ENCODE measurements at regions not wholly inside any gene's neighbourhood (a gene's known extent, or its start where the extent isn't known, plus 50 kb on each side); places are given as distances from the start of the nearest gene placed in this dataset.

DNA sequence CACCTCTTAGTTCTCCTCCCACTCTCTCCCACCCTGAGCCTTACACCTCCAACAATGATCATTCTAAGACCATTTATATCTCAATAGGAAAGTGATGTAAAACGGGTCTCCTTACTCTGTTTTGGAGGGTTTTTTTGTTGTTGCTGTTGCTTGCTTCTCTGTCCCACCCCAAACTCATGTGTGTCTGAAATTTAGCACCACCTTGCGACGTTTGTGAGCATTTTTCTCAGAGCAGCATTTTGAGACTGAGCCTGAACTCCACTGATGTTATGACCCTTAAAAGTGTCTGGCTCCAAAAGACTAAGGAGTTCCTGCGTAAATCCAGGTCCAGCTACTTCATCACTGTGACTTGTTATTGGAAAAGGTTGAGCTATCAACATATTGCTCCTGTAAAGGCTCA lies 155.0 kb downstream of the DAD1 start:
- Histone ChIP-seq H3K4me3 (no peak overlapping the region), H3K4me2 (no peak overlapping the region), H3K27ac (no peak overlapping the region), H3K4me1 (peaks cover 15% of the 10 kb centered on the region), H3K9me3 (no peaks in the 10 kb centered on the region)
- ChIA-PET POLR2A (no interaction called here), CTCF (interaction anchor here (1.0 kb wide), 1 partner anchor 15 kb away, joined by 3 read pairs; no protein-coding TSS in a partner anchor)
- no peak for DNase-seq (ENCODE audit: low read depth in 1 of 2, low spot score in 1 of 2)
- FAIRE-seq, result no peak
- TF ChIP-seq ZFP36 (IDR thresholded peaks at IDR 0.05; ENCODE audit: borderline replicate concordance, partially characterized antibody) (no peak), NR3C1 (IDR thresholded peaks at IDR 0.05) (no peak)
- TF ChIP-seq, protein P1, sequence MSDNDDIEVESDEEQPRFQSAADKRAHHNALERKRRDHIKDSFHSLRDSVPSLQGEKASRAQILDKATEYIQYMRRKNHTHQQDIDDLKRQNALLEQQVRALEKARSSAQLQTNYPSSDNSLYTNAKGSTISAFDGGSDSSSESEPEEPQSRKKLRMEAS (IDR thresholded peaks at IDR 0.05), result no peak
- WGBS (ENCODE audit: missing lambda C conversion rate), result 35% methylated on average over 4 of the region's 4 CpGs
- ATAC-seq, result no peak

GRCh38 chr14:22433069-22433468 lies 156.0 kb downstream of the DAD1 start:
- ChIA-PET CTCF (interaction anchor here (0.7 to 2.0 kb wide), 3 partner anchors 13 to 50 kb away, joined by 3 to 9 read pairs (median 6); no protein-coding TSS in a partner anchor), POLR2A (no interaction called here)
- ATAC-seq, result peak; percentile 12 to 38; a peak in 3 of 6 replicates
- Histone ChIP-seq H3K4me1 (peaks cover 21% of the 10 kb centered on the region), H3K4me2 (peak overlapping the region; percentile 50), H3K4me3 (no peak overlapping the region), H3K27ac (0 out of 6 replicates have a peak overlapping the region, but pooled peaks of 1 of the 2 experiments have one; percentile 10), H3K9me3 (no peaks in the 10 kb centered on the region)
- FAIRE-seq, result no peak
- no peak for TF ChIP-seq FOSL2 (IDR thresholded peaks at IDR 0.05)
- TF ChIP-seq FOSL2 (CRISPR knock-in tag; IDR thresholded peaks at IDR 0.05), result no peak
- no peak for DNase-seq (ENCODE audit: low read depth in 1 of 2, low spot score in 1 of 2)
- 67% methylated on average over 4 of the region's 4 CpGs for WGBS (ENCODE audit: missing lambda C conversion rate)

DNA sequence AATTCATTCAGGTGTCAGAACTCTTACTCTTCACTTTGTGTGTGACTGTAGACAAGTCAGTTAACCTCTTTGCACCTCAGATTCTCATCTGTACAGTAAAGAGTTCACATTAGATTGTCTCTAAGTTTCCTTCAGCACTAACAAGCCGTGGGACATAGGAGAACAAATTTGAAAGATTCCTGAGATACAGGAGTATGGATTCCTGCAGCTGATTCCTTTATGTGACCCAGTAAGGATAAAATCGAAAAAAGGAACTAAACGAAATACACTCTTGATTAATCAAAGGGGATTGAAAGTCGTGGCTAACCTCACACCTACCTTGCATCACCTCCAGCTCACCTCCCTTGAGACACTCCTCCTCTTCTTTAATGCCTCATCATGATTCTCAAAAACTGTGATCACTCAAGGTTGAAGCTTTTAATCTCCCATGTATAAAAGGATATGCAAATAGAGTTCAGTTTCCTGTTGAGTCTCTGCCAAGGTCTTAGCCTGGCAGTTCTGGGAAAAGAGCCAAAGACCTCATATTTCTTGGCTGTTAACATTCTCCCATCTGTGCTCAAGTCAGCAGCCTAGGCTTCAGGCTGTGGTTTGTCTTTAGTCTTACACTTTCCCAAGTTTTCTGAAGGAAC lies 156.6 kb downstream of the DAD1 start:
- H3K9me3 ChIP-seq, result no peaks in the 10 kb centered on the region
- no peak overlapping the region for H3K4me3 ChIP-seq
- peak overlapping the region; percentile 50 for H3K4me2 ChIP-seq
- ATAC-seq (peak; percentile 82 to 89), FAIRE-seq (peak; percentile 74), DNase-seq (ENCODE audit: low read depth in 1 of 2, low spot score in 1 of 2) (peak; percentile 41 to 77)
- TF ChIP-seq RNF2 (IDR thresholded peaks at IDR 0.05; ENCODE audit: borderline replicate concordance, low read depth) (peak; percentile 86; the same call in 1 of the 2 replicates), MAFK (IDR thresholded peaks at IDR 0.05; ENCODE audit: partially characterized antibody) (peak; percentile 28), TFCP2L1 (CRISPR knock-in tag; IDR thresholded peaks at IDR 0.05) (no peak)
- POLR2A ChIA-PET, result no interaction called here
- H3K27ac ChIP-seq, result peak overlapping the region; percentile 24 to 68; a peak in 4 of 6 replicates
- H3K4me1 ChIP-seq, result peaks cover 25% of the 10 kb centered on the region
- WGBS (ENCODE audit: missing lambda C conversion rate), result 19% methylated on average over 4 of the region's 4 CpGs
- CTCF ChIA-PET, result interaction anchor here (1.4 to 2.0 kb wide), 2 partner anchors 14 to 40 kb away, joined by 3 to 9 read pairs; no protein-coding TSS in a partner anchor

DNA sequence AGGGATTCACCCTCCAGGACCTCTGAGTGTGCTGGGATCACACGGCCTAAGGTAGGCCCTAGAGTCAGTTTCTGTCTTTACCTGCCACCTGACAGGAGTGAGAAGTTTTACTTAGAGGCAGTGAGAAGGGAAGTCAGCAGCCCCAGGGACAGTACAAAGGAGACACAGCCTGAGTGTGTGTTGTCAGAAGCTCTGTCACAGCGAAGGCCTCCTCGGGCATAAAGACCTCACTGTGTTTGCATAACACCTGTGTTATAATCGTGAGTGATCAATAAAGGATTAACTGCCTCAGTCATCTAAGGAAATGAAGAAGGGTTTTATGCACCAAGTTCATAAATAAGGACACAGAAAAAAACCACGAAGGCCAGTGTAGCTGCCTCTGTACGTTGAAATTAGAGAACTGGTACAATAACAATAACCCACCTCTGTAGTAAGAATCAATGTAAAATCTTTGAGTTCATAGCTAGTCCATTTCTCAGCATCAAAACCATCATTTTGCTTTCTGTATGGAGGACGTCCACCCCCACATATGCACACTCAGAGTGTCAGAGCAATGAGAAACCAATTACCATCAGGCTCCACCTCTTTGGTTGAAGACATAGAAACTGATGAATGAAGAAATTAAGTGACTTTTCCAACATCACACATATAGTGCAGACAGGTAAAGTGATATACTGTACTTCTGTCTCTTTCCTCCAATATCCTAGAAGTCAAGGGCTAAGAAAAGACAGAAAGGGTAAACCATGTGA lies 159.3 kb downstream of the DAD1 start:
- ATAC-seq (no peak), DNase-seq (ENCODE audit: low read depth in 1 of 2, low spot score in 1 of 2) (no peak), FAIRE-seq (no peak)
- ChIA-PET CTCF (interaction anchor here (0.8 to 1.5 kb wide), 3 partner anchors 13 to 88 kb away, joined by 3 read pairs; no protein-coding TSS in a partner anchor), POLR2A (no interaction called here)
- H3K4me1 ChIP-seq, result peaks cover 28% of the 10 kb centered on the region
- H3K9me3 ChIP-seq, result no peaks in the 10 kb centered on the region
- no peak overlapping the region for H3K27ac ChIP-seq
- H3K4me3 ChIP-seq, result no peak overlapping the region
- no peak for TF ChIP-seq NFE2L2 (conservative IDR thresholded peaks at IDR 0.05; ENCODE audit: low read length)
- no peak for TF ChIP-seq FOXS1 (CRISPR knock-in tag; IDR thresholded peaks at IDR 0.05)
- no peak for TF ChIP-seq POLR2A (IDR thresholded peaks at IDR 0.05; ENCODE audit: low read length)
- TF ChIP-seq GATA3 (IDR thresholded peaks at IDR 0.05; ENCODE audit: borderline replicate concordance), result no peak
- no peak for TF ChIP-seq ESRRA (IDR thresholded peaks at IDR 0.05; ENCODE audit: borderline replicate concordance, low read length)
- no peak for TF ChIP-seq PHF8 (IDR thresholded peaks at IDR 0.05; ENCODE audit: borderline replicate concordance, low read depth)
- TF ChIP-seq KDM5A (IDR thresholded peaks at IDR 0.05), result no peak
- no peak for TF ChIP-seq ZNF302 (CRISPR knock-in tag; IDR thresholded peaks at IDR 0.05)
- no peak overlapping the region for H3K4me2 ChIP-seq
- 64% methylated on average over 7 of the region's 7 CpGs for WGBS (ENCODE audit: missing lambda C conversion rate)
